Peyer's patch (tissue), 4 donors: ENCODE measurements at regions not wholly inside any gene's neighbourhood (a gene's known extent, or its start where the extent isn't known, plus 50 kb on each side); places are given as distances from the start of the nearest gene placed in this dataset.

Source experiments
- DNase-seq, 3 donors: peaks; one replicate each; pipeline ENCODE4 v3.0.0-alpha.2; 2017 to 2019
- H3K27ac ChIP-seq, 4 donors: fragments of 200-600 bp; sonication (generic); one replicate each; pipeline ENCODE4 v1.5.1; 2016 to 2019
- H3K27me3 ChIP-seq, 2 donors: fragments of 200-600 bp; sonication (generic); one replicate each; pipeline ENCODE4 v1.5.1; 2019
- H3K36me3 ChIP-seq, 3 donors: fragments of 200-600 bp; sonication (generic); one replicate each; pipeline ENCODE4 v1.5.1; 2016 to 2019
- H3K4me1 ChIP-seq, 4 donors: fragments of 200-600 bp; sonication (generic); one replicate each; pipeline ENCODE4 v1.5.1; 2016 to 2019
- H3K4me3 ChIP-seq, 4 donors: fragments of 200-600 bp; sonication (generic); 1 replicate in 3 of 4; 2 replicates in 1 of 4; pipeline ENCODE4 v1.5.1; 2016 to 2019; ENCODE audit warnings: mild to moderate bottlenecking in 1 of 4
- H3K9me3 ChIP-seq, 4 donors: fragments of 200-600 bp; sonication (generic); one replicate each; pipeline ENCODE4 v1.5.1; 2016 to 2019; ENCODE audit warnings: mild to moderate bottlenecking in 1 of 4
- POLR2A ChIP-seq, 2 donors: fragments of 450-650 bp; IDR thresholded peaks; one replicate each; pipeline ENCODE4 v1.5.1; 2017; ENCODE audit warnings: antibody characterized with exemption in 2 of 2, mild to moderate bottlenecking in 2 of 2, moderate library complexity in 2 of 2
- TF ChIP-seq, protein P1 (sequence below), 6 experiments: fragments of 450-650 bp in 4 of 6; fragments of 200-600 bp in 2 of 6; sonication (generic) in 1 of 6; IDR thresholded peaks; one replicate each; pipeline ENCODE4 v1.5.1; 2017 to 2019; ENCODE audit warnings: antibody characterized with exemption in 6 of 6, mild to moderate bottlenecking in 3 of 6, moderate library complexity in 1 of 6

DNA sequence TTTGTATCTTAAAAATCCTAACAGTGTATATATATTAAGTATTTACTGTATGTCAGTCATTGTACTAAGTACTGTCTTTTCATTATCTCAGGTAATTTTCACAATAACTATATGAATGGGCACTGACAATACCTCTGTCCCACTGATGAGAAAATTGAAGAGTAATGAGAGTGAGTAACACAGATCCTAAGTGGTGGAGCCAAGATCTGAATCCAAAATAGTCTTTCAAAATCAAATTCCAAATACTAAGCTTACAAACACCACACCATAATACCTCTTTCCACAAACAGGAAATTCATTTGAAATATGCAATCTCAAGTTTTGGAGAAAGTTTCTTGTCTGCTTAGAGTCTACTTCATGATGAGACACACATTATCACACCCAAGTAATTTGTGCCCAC is 105.9 kb upstream of the EDEM3 start:
- no peaks in the 10 kb centered on the region for H3K9me3 ChIP-seq
- no peak overlapping the region for H3K4me3 ChIP-seq
- H3K27me3 ChIP-seq = no peaks in the 10 kb centered on the region
- no peak overlapping the region for H3K27ac ChIP-seq
- H3K4me1 ChIP-seq = no peaks in the 10 kb centered on the region
- H3K36me3 ChIP-seq = no peaks in the 10 kb centered on the region
- TF ChIP-seq POLR2A (IDR thresholded peaks at IDR 0.05) = no peak
- TF ChIP-seq, protein P1, sequence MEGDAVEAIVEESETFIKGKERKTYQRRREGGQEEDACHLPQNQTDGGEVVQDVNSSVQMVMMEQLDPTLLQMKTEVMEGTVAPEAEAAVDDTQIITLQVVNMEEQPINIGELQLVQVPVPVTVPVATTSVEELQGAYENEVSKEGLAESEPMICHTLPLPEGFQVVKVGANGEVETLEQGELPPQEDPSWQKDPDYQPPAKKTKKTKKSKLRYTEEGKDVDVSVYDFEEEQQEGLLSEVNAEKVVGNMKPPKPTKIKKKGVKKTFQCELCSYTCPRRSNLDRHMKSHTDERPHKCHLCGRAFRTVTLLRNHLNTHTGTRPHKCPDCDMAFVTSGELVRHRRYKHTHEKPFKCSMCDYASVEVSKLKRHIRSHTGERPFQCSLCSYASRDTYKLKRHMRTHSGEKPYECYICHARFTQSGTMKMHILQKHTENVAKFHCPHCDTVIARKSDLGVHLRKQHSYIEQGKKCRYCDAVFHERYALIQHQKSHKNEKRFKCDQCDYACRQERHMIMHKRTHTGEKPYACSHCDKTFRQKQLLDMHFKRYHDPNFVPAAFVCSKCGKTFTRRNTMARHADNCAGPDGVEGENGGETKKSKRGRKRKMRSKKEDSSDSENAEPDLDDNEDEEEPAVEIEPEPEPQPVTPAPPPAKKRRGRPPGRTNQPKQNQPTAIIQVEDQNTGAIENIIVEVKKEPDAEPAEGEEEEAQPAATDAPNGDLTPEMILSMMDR (IDR thresholded peaks at IDR 0.05) = no peak
- no peak for DNase-seq

DNA sequence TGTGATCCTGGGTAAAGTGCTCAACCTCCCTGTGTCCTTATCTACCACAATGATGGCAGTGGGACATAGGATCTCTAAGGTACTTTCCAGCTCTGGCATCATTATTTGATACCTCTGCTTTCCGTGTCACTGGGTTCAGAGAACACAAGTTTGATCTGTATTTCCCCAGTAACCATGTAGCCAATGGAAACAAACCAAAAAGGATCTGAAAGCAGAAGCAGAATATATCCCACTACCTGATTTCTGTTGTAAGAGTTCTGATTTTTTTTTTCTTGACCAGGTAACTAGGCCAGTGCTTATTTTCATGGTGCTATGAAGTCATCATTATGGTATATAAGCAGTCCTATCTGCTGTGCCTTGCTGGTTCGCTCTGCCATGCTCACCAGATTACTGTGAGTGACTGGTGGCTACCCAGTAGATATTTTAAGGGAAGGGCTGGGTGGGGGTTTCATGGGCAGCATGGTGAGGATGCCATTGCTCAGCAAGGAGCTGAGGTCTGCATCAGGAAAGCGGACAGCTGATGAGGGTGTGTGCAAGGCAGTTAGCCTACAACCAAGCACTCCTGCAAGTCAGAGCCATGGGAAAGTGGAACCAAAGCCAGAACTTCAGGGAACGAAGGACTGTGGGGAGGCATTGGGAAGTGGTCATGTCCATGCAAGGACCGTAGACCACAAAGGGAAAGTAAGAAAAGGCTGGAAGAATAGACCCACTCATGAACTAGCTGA is 104.9 kb upstream of the EDEM3 start:
- Histone ChIP-seq H3K27me3 (no peaks in the 10 kb centered on the region), H3K9me3 (no peaks in the 10 kb centered on the region), H3K4me3 (no peak overlapping the region), H3K27ac (no peak overlapping the region), H3K36me3 (no peaks in the 10 kb centered on the region), H3K4me1 (no peaks in the 10 kb centered on the region)
- DNase-seq = no peak
- TF ChIP-seq, protein P1 (IDR thresholded peaks at IDR 0.05) = no peak
- no peak for TF ChIP-seq POLR2A (IDR thresholded peaks at IDR 0.05)

DNA sequence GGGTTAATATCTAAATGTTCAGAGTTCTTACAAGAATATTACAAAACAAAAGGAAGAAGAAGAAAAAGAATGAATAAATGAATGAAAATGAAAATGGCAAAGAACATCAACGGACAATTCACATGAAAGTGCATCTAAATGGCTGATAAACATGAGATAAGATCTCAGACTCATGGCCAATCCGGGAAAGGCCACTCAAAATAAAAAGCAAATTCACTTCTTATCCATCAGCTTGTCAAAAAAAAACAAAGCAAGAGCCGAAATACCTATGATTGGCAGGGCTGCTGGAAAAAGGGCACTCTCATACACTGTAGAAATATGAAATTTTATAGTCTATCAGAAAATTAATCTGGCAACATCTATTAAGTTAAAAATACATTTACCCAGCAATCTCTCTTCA is 103.6 kb upstream of the EDEM3 start:
- Histone ChIP-seq H3K36me3 (no peaks in the 10 kb centered on the region), H3K4me1 (no peaks in the 10 kb centered on the region), H3K4me3 (no peak overlapping the region), H3K27me3 (no peaks in the 10 kb centered on the region), H3K27ac (no peak overlapping the region), H3K9me3 (no peaks in the 10 kb centered on the region)
- DNase-seq = no peak
- TF ChIP-seq, protein P1 (IDR thresholded peaks at IDR 0.05) = no peak
- no peak for TF ChIP-seq POLR2A (IDR thresholded peaks at IDR 0.05)

DNA sequence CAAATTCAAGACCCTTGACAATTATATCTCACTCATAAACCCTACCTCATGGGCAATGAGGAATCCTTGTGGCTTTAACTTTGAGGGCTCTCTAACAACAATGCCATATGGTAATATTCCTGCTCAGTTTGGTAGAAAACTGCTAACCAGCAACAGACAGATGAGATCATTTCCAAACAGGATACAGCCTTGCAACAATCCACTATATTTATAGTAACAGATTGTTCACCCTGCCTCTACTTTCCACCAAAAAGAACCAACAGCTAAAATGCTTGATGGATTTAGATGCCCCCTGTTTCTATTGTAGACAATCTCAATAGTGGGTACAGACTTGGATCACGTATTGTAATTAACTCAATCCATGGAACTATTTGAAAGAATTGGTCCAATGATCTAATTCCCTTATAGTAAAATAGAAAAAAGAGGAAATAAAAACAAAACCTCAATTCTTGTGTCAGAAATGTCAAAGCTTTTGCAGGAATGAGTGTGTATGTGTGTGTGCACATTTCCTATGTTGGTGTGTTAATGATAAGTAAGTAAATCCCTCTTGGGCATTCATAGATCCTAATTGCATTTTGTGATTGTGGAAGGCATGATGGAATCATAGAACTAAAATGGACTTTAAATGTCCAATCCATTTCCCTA is 100.0 kb upstream of the EDEM3 start:
- TF ChIP-seq, protein P1 (IDR thresholded peaks at IDR 0.05) = no peak
- TF ChIP-seq POLR2A (IDR thresholded peaks at IDR 0.05) = no peak

DNA sequence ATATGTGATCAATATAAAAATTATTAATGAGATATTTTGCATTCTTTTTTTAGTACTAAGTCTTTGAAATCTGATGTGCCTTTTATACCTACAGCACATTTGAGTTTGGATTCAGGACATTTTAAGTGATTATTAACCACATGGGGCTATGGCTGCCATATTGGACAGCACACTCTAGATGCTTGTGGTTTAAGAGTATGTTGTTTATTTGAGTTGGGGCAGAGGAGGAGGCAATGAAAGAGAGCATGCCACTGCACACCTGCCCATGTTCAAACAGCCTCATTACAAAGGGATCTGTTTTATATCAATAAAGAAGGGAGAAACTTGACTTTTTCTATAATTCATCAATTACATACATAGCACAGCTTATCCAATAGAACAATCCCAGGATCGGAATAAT is 99.4 kb upstream of the EDEM3 start:
- DNase-seq = no peak
- Histone ChIP-seq H3K4me1 (no peaks in the 10 kb centered on the region), H3K27ac (no peak overlapping the region), H3K9me3 (no peaks in the 10 kb centered on the region), H3K4me3 (no peak overlapping the region), H3K27me3 (no peaks in the 10 kb centered on the region), H3K36me3 (no peaks in the 10 kb centered on the region)
- TF ChIP-seq, protein P1 (IDR thresholded peaks at IDR 0.05) = no peak
- no peak for TF ChIP-seq POLR2A (IDR thresholded peaks at IDR 0.05)

More for the DNA sequence above, 100.0 kb upstream of the EDEM3 start:
- Histone ChIP-seq H3K4me3 (no peak overlapping the region), H3K36me3 (no peaks in the 10 kb centered on the region), H3K4me1 (no peaks in the 10 kb centered on the region), H3K27me3 (no peaks in the 10 kb centered on the region), H3K9me3 (no peaks in the 10 kb centered on the region), H3K27ac (no peak overlapping the region)
- no peak for DNase-seq
